ENCODE measurements at regions not wholly inside any gene's neighbourhood (a gene's known extent, or its start where the extent isn't known, plus 50 kb on each side); places are given as distances from the start of the nearest gene placed in this dataset.

GRCh38 chr12:93043192-93043876 lies 114.2 kb upstream of the EEA1 start:
- DNase-seq (ENCODE audit: low read depth in 2 of 2) = no peak

- no peak for DNase-seq (ENCODE audit: low read depth in 2 of 2)
Observed at GRCh38 chr12:93043877-93044209, 114.7 kb upstream of the EEA1 start.

- no peak for DNase-seq (ENCODE audit: low read depth in 2 of 2)
Observed at GRCh38 chr12:93047118-93047517, 118.0 kb upstream of the EEA1 start.

- no peak for DNase-seq (ENCODE audit: low read depth in 2 of 2)
Observed at GRCh38 chr12:93048656-93049055, 119.6 kb upstream of the EEA1 start.

- no peak for DNase-seq (ENCODE audit: low read depth in 2 of 2)
Observed at GRCh38 chr12:93050026-93050747, 121.1 kb upstream of the EEA1 start.

- DNase-seq (ENCODE audit: low read depth in 2 of 2) = no peak
Observed at GRCh38 chr12:93050748-93051081, 121.6 kb upstream of the EEA1 start.

- no peak for DNase-seq (ENCODE audit: low read depth in 2 of 2)
Observed at GRCh38 chr12:93054021-93054420, 124.9 kb upstream of the EEA1 start.

GRCh38 chr12:93055221-93055620 lies 126.1 kb upstream of the EEA1 start:
- DNase-seq (ENCODE audit: low read depth in 2 of 2) = no peak

GRCh38 chr12:93056971-93057535 lies 128.0 kb upstream of the EEA1 start:
- no peak for DNase-seq (ENCODE audit: low read depth in 2 of 2)

- DNase-seq (ENCODE audit: low read depth in 2 of 2) = no peak
Observed at GRCh38 chr12:93058280-93058679, 129.2 kb upstream of the EEA1 start.

- DNase-seq (ENCODE audit: low read depth in 2 of 2) = no peak
Observed at GRCh38 chr12:93059288-93059687, 130.2 kb upstream of the EEA1 start.

- DNase-seq (ENCODE audit: low read depth in 2 of 2) = no peak
Observed at GRCh38 chr12:93059925-93060665, 131.0 kb upstream of the EEA1 start.

GRCh38 chr12:93060666-93061472 lies 131.8 kb upstream of the EEA1 start:
- DNase-seq (ENCODE audit: low read depth in 2 of 2) = no peak

- no peak for DNase-seq (ENCODE audit: low read depth in 2 of 2)
Observed at GRCh38 chr12:93061473-93062419, 132.7 kb upstream of the EEA1 start.

- no peak for DNase-seq (ENCODE audit: low read depth in 2 of 2)
Observed at GRCh38 chr12:93065896-93066295, 136.8 kb upstream of the EEA1 start.

GRCh38 chr12:93072340-93072739 lies 143.2 kb upstream of the EEA1 start:
- no peak for DNase-seq (ENCODE audit: low read depth in 2 of 2)

- no peak for DNase-seq (ENCODE audit: low read depth in 2 of 2)
Observed at GRCh38 chr12:93073324-93073723, 144.2 kb upstream of the EEA1 start.

GRCh38 chr12:93078059-93078458 lies 149.0 kb upstream of the EEA1 start:
- DNase-seq (ENCODE audit: low read depth in 2 of 2) = no peak

- DNase-seq (ENCODE audit: low read depth in 2 of 2) = no peak
Observed at GRCh38 chr12:93078577-93078976, 149.5 kb upstream of the EEA1 start.

- DNase-seq (ENCODE audit: low read depth in 2 of 2) = no peak
Observed at GRCh38 chr12:93079271-93079670, 150.2 kb upstream of the EEA1 start.

GRCh38 chr12:93079976-93080375 lies 150.9 kb upstream of the EEA1 start:
- DNase-seq (ENCODE audit: low read depth in 2 of 2) = no peak

All from stimulated activated CD4-positive, alpha-beta T cell treated with anti-CD3 and anti-CD28 coated beads, Interleukin-1b, Interleukin-23, amount 100 ng/mL, for 1 hour (primary cell).